22Rv1 (cell line): ENCODE measurements at regions not wholly inside any gene's neighbourhood (a gene's known extent, or its start where the extent isn't known, plus 50 kb on each side); places are given as distances from the start of the nearest gene placed in this dataset.

Experiments
- ZFX ChIP-seq: fragments of 450-650 bp; IDR thresholded peaks from 2 replicates; pipeline ENCODE4 v1.6.1; 2017; ENCODE audit warnings: antibody characterized with exemption, borderline replicate concordance
- TF ChIP-seq, protein P1 (sequence below): fragments of 450-650 bp; IDR thresholded peaks from 2 replicates; pipeline ENCODE4 v1.5.1; 2017; ENCODE audit warnings: mild to moderate bottlenecking

DNA sequence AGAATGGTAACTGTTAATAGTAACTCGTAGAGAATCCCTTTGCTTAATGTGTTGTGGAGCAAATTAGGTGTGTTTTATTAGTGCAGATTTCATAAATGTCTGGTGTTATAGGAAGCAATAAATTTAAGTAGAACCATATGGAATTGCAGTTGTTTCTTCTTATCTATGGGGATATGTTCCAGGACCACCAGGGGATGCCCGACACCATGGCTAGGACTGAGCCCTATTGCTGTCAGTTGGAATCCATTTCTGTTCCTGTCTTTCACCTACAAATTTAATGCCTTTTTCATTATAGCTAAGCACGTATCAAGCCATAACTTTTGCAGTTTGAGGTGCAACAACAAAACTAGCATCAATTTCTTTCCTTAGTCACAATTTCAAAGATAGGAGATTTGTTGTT is 72.5 kb downstream of the DDIT4L start:
- TF ChIP-seq, protein P1, sequence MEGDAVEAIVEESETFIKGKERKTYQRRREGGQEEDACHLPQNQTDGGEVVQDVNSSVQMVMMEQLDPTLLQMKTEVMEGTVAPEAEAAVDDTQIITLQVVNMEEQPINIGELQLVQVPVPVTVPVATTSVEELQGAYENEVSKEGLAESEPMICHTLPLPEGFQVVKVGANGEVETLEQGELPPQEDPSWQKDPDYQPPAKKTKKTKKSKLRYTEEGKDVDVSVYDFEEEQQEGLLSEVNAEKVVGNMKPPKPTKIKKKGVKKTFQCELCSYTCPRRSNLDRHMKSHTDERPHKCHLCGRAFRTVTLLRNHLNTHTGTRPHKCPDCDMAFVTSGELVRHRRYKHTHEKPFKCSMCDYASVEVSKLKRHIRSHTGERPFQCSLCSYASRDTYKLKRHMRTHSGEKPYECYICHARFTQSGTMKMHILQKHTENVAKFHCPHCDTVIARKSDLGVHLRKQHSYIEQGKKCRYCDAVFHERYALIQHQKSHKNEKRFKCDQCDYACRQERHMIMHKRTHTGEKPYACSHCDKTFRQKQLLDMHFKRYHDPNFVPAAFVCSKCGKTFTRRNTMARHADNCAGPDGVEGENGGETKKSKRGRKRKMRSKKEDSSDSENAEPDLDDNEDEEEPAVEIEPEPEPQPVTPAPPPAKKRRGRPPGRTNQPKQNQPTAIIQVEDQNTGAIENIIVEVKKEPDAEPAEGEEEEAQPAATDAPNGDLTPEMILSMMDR, result no peak
- TF ChIP-seq ZFX, result no peak
